ENCODE measurements at regions not wholly inside any gene's neighbourhood (a gene's known extent, or its start where the extent isn't known, plus 50 kb on each side); places are given as distances from the start of the nearest gene placed in this dataset.
"Not testable (repeated sequence)": the region's sequence is repeated elsewhere in the genome, so short reads cannot be mapped to it uniquely, and the experiment has no call there.

DNA sequence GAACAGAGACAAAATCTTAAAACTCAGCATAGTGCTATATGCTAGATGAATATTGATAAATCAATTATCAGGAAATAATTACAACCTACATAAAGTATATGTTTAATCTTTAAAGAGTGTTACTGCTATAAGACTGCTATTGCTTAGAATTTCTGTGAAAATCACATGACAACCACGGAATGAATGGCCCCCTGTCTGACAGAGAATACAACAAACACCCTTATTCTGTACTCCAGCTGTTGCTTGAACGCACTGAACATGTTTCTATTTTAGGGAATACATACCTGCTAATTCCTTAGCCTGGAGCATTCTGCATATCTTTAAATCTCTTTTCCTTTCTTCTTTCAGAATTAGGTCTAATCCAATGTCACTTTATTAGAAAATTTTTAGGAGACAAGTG lies 452.4 kb upstream of the PHF14 start:
- no peak overlapping the region for H3K27ac ChIP-seq
- H3K9me3 ChIP-seq = no peaks in the 10 kb centered on the region
- no peak overlapping the region for H3K4me3 ChIP-seq
- TF ChIP-seq, protein P1, sequence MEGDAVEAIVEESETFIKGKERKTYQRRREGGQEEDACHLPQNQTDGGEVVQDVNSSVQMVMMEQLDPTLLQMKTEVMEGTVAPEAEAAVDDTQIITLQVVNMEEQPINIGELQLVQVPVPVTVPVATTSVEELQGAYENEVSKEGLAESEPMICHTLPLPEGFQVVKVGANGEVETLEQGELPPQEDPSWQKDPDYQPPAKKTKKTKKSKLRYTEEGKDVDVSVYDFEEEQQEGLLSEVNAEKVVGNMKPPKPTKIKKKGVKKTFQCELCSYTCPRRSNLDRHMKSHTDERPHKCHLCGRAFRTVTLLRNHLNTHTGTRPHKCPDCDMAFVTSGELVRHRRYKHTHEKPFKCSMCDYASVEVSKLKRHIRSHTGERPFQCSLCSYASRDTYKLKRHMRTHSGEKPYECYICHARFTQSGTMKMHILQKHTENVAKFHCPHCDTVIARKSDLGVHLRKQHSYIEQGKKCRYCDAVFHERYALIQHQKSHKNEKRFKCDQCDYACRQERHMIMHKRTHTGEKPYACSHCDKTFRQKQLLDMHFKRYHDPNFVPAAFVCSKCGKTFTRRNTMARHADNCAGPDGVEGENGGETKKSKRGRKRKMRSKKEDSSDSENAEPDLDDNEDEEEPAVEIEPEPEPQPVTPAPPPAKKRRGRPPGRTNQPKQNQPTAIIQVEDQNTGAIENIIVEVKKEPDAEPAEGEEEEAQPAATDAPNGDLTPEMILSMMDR (IDR thresholded peaks at IDR 0.05) = no peak
- no peaks in the 10 kb centered on the region for H3K27me3 ChIP-seq
- intact Hi-C loops (cut with DNase I; ENCODE audit: low total_unique reads) = no loop called here
- DNase-seq = no peak
- no peaks in the 10 kb centered on the region for H3K36me3 ChIP-seq
- H3K4me1 ChIP-seq = no peaks in the 10 kb centered on the region

DNA sequence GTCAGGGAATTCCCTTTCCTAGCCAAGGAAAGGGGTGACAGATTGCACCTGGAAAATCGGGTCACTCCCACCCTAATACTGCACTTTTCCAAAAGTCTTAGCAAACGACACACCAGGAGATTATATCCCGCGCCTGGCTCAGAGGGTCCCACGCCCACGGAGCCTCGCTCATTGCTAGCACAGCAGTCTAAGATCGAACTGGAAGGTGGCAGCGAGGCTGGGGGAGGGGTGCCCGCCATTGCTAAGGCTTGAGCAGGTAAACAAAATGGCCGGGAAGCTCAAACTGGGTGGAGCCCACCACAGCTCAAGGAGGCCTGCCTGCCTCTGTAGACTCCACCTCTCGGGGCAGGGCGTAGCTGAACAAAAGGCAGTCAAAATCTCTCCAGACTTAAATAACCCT lies 440.2 kb upstream of the PHF14 start:
- H3K4me3 ChIP-seq; H3K27me3 ChIP-seq; H3K36me3 ChIP-seq; H3K27ac ChIP-seq; H3K4me1 ChIP-seq; intact Hi-C loops (cut with DNase I; ENCODE audit: low total_unique reads); H3K9me3 ChIP-seq; DNase-seq: not testable (repeated sequence)

DNA sequence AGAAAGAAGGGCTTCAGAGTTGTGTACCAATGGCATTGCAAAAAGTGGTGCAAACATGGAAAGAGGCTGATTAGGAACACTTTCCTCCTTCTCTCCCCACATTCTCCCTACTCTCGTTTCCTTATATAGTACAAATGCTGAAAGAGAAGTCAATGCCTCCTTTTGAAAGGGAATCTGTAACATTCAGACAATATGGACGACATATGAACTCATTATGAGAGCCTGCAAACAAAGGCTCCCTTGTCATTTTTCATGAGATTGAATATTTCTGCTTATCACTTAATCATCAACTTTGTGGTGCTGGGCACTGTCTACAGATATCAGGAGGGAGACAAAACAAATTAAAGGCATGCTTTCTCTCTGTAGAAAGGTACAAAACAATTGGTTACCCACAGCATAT lies 437.1 kb upstream of the PHF14 start:
- TF ChIP-seq, protein P1 (IDR thresholded peaks at IDR 0.05) = no peak
- no peak overlapping the region for H3K27ac ChIP-seq
- intact Hi-C loops (cut with DNase I; ENCODE audit: low total_unique reads) = no loop called here
- DNase-seq = no peak
- H3K9me3 ChIP-seq = no peaks in the 10 kb centered on the region
- H3K36me3 ChIP-seq = no peaks in the 10 kb centered on the region
- no peaks in the 10 kb centered on the region for H3K27me3 ChIP-seq
- no peak overlapping the region for H3K4me3 ChIP-seq
- no peaks in the 10 kb centered on the region for H3K4me1 ChIP-seq

DNA sequence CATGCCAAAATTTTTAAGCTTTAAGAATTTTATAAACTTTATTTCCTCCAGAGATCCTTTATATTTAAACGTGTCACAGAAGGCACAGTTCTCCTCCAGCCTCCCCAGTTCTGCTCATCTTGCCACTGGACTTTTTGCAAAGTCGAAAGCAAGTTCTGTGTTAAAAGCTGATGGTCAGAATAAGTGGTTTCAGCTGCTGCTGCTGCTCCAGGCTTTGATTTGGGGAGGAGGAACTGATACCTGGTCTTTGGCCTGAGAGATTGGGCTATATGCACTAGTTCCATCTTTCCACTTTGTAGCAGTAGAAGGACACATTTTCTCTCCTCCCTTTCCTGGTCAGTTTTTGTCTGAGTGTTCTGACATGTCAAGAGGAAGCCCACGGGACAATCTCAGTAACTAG lies 435.9 kb upstream of the PHF14 start:
- intact Hi-C loops (cut with DNase I; ENCODE audit: low total_unique reads) = no loop called here

DNA sequence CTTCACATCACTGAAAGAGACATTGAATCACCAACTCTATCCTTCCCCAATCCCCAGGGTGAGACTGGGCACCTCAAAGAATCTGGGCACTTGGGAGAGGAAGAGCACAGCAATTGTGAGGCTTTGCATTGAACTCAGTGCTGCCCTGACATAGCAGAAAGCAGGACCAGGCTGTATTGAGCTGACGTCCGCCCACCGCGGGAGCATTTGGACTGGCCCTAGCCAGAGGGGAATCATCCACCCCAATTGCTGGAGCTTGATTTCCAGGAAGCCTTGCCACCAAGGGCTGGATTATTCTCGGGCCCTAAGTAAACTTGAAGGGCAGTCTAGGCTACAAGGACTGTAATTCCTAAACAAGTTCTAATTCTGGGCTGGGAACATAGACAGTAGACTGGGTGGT lies 416.3 kb upstream of the PHF14 start:
- Histone ChIP-seq H3K4me1 (no peaks in the 10 kb centered on the region), H3K9me3 (no peaks in the 10 kb centered on the region), H3K27ac (no peak overlapping the region), H3K36me3 (no peaks in the 10 kb centered on the region), H3K27me3 (no peaks in the 10 kb centered on the region), H3K4me3 (no peak overlapping the region)
- intact Hi-C loops (cut with DNase I; ENCODE audit: low total_unique reads) = no loop called here
- no peak for DNase-seq
- TF ChIP-seq, protein P1 (IDR thresholded peaks at IDR 0.05) = no peak

More for the DNA sequence above, 435.9 kb upstream of the PHF14 start:
- TF ChIP-seq, protein P1 (IDR thresholded peaks at IDR 0.05) = no peak
- H3K27me3 ChIP-seq = no peaks in the 10 kb centered on the region
- H3K4me1 ChIP-seq = no peaks in the 10 kb centered on the region
- no peak overlapping the region for H3K4me3 ChIP-seq
- H3K9me3 ChIP-seq = no peaks in the 10 kb centered on the region
- DNase-seq = no peak
- no peak overlapping the region for H3K27ac ChIP-seq
- H3K36me3 ChIP-seq = no peaks in the 10 kb centered on the region

DNA sequence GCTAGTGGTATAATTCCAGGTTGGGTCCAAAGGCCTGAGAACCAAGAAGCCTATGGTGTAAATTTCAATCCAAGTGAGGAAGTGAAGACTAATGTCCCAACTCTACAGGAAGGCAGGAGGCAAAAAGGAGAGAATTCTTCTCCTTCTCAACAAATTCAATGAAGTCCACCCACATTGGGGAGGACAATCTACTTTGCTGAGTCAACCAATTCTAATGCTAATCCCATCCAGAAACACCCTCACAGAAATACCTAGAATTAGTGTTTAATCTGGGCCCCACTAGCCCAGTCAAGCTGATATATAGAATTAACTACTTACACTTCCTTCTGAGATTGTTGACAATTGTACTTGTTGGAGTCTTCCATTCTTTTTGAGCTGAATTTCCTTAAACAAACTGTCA lies 413.2 kb upstream of the PHF14 start:
- Histone ChIP-seq H3K27me3 (no peaks in the 10 kb centered on the region), H3K36me3 (no peaks in the 10 kb centered on the region), H3K27ac (no peak overlapping the region), H3K4me1 (no peaks in the 10 kb centered on the region), H3K9me3 (no peaks in the 10 kb centered on the region), H3K4me3 (no peak overlapping the region)
- intact Hi-C loops (cut with DNase I; ENCODE audit: low total_unique reads) = no loop called here
- DNase-seq = no peak
- TF ChIP-seq, protein P1 (IDR thresholded peaks at IDR 0.05) = no peak

Measured in tibial artery (tissue), 4 donors.